Natural killer cell (primary cell): ENCODE measurements at regions not wholly inside any gene's neighbourhood (a gene's known extent, or its start where the extent isn't known, plus 50 kb on each side); places are given as distances from the start of the nearest gene placed in this dataset.

Experiments used
- ATAC-seq, 3 donors: fragments of 150-1000 bp in 2 of 3; fragments of 200-7000 bp in 1 of 3; cut with Tn5 transposase; 1 replicate in 1 of 3; 2 replicates in 2 of 3; pipeline ENCODE4 v1.10.0; 2021; ENCODE audit warnings: mild to moderate bottlenecking in 2 of 3, moderate library complexity in 2 of 3
- DNase-seq, 2 donors: peaks; one replicate each; pipeline versions ENCODE4 v3.0.0 to v3.0.0-alpha.2; 2013 to 2021; ENCODE audit warnings: mixed read lengths in 1 of 2
- H3K27ac ChIP-seq: one replicate; pipeline ENCODE4 v1.5.1; 2013; ENCODE audit warnings: mild to moderate bottlenecking, low read length
- H3K27me3 ChIP-seq: one replicate; pipeline ENCODE4 v1.6.1; 2013; ENCODE audit warnings: low read length; ENCODE audit not compliant: control insufficient read depth, insufficient read depth
- H3K36me3 ChIP-seq: one replicate; pipeline ENCODE4 v1.6.1; 2013; ENCODE audit warnings: low read length; ENCODE audit not compliant: control insufficient read depth, insufficient read depth
- H3K4me1 ChIP-seq: one replicate; pipeline ENCODE4 v1.6.1; 2013; ENCODE audit warnings: low read length; ENCODE audit not compliant: control insufficient read depth, insufficient read depth
- H3K4me3 ChIP-seq: one replicate; pipeline ENCODE4 v1.5.1; 2013; ENCODE audit warnings: low read length
- H3K9me3 ChIP-seq: one replicate; pipeline ENCODE4 v1.6.1; 2013; ENCODE audit warnings: low read length; ENCODE audit not compliant: control insufficient read depth, insufficient read depth
- H3K27ac Mint-ChIP-seq, 2 donors: one replicate each; pipeline ENCODE4 v1.8.0; 2022; ENCODE audit warnings: mild to moderate bottlenecking in 2 of 2, mixed read lengths in 2 of 2, moderate library complexity in 1 of 2
- H3K27me3 Mint-ChIP-seq, 2 donors: one replicate each; pipeline ENCODE4 v1.8.0; 2022; ENCODE audit warnings: low read depth in 2 of 2, mixed read lengths in 2 of 2
- H3K36me3 Mint-ChIP-seq: one replicate; pipeline ENCODE4 v1.8.0; 2022; ENCODE audit warnings: mixed read lengths
- H3K4me1 Mint-ChIP-seq, 2 donors: one replicate each; pipeline ENCODE4 v1.8.0; 2022; ENCODE audit warnings: mixed read lengths in 2 of 2
- H3K4me3 Mint-ChIP-seq: one replicate; pipeline ENCODE4 v1.8.0; 2022; ENCODE audit warnings: mild to moderate bottlenecking, moderate library complexity, mixed read lengths
- H3K9me3 Mint-ChIP-seq, 2 donors: one replicate each; pipeline ENCODE4 v1.8.0; 2022; ENCODE audit warnings: mixed read lengths in 2 of 2
- WGBS: methylation state at CpG from one replicate; pipeline ENCODE4 v1.1.7; 2013; ENCODE audit warnings: missing lambda C conversion rate; ENCODE audit not compliant: insufficient coverage; 5-methylcytosine and 5-hydroxymethylcytosine counted together
- intact Hi-C: fragments of 100-400 bp; cut with micrococcal nuclease; formaldehyde crosslinking; loops from one replicate; pipeline ENCODE4 v1.14.2; 2022
- TF ChIP-seq, protein P1 (sequence below): fragments of 200-600 bp; IDR thresholded peaks from one replicate; pipeline ENCODE4 v1.8.0; 2022; ENCODE audit warnings: antibody characterized with exemption

DNA sequence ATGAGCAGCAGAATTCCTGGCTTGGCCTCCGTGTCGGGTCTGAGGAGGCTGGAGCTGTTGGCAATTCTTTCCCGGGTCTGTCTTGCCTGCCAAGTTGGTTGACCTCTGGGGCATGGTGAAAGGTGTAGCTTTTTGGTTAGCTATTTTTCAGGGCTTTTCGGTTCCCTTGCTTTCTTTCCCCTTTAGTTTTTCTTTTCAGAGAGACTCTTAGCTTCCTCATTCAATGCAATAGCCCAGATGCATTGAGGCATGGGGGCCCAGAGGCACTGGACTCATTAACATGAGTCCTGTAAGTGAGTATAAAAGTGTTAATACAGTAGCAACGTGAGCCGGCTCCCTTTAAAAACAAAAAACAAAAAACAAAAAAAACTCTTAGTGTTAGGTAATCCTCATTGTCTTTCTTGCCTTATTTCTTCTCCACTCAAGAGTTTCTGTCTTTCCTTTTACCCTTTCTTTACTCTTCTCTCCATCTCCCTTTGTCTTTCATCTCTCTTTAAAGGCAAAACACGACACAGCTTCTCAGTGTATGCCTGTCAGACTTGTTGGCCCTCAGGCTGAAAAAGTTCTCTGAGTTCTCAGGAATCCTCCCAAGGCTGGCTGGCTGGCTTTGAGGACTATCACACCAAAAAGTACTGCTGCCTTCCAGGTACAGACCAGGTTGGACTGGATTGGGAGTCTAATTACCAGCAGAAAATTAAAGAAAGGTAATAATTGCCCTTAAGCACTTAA is 289.9 kb upstream of the TUT7 start:
- Histone ChIP-seq H3K27me3 (no peaks in the 10 kb centered on the region), H3K4me3 (no peak overlapping the region), H3K9me3 (no peaks in the 10 kb centered on the region), H3K27ac (no peak overlapping the region), H3K4me1 (no peaks in the 10 kb centered on the region), H3K36me3 (no peaks in the 10 kb centered on the region)
- DNase-seq (no peak), ATAC-seq (no peak)
- WGBS: 83% methylated on average over 6 of the region's 7 CpGs
- Mint-ChIP-seq H3K27me3 (peaks cover 0 to 12% of the 10 kb centered on the region in 2 donors), H3K36me3 (no peaks in the 10 kb centered on the region), H3K9me3 (no peaks in the 10 kb centered on the region), H3K4me1 (no peaks in the 10 kb centered on the region), H3K4me3 (no peak overlapping the region), H3K27ac (no peak overlapping the region)
- intact Hi-C loops: no loop called here
- TF ChIP-seq, protein P1, sequence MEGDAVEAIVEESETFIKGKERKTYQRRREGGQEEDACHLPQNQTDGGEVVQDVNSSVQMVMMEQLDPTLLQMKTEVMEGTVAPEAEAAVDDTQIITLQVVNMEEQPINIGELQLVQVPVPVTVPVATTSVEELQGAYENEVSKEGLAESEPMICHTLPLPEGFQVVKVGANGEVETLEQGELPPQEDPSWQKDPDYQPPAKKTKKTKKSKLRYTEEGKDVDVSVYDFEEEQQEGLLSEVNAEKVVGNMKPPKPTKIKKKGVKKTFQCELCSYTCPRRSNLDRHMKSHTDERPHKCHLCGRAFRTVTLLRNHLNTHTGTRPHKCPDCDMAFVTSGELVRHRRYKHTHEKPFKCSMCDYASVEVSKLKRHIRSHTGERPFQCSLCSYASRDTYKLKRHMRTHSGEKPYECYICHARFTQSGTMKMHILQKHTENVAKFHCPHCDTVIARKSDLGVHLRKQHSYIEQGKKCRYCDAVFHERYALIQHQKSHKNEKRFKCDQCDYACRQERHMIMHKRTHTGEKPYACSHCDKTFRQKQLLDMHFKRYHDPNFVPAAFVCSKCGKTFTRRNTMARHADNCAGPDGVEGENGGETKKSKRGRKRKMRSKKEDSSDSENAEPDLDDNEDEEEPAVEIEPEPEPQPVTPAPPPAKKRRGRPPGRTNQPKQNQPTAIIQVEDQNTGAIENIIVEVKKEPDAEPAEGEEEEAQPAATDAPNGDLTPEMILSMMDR: no peak

DNA sequence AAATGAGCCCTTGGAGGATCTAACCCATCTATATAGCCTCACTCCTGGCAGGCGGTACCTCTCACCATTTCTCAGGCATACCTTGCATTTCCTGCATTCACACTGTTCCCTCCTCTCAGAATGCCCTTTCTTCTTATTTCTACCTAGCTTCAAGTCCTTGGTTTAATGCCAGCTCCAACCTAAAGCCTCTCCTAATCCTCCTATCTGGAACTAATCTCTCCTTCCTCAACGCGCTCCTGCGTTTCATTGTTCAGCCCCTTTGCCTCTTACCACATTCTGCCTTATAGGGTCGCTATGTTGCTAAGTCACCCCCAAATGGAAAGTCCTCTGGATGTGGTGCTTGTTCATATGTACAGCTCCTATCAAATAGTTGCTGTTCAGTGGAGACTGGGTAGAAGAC is 288.5 kb upstream of the TUT7 start:
- TF ChIP-seq, protein P1: no peak
- DNase-seq (no peak), ATAC-seq (no peak)
- no peak overlapping the region for H3K4me3 Mint-ChIP-seq
- Histone ChIP-seq H3K36me3 (no peaks in the 10 kb centered on the region), H3K4me3 (no peak overlapping the region), H3K27ac (no peak overlapping the region), H3K27me3 (no peaks in the 10 kb centered on the region), H3K9me3 (no peaks in the 10 kb centered on the region), H3K4me1 (no peaks in the 10 kb centered on the region)
- WGBS: 93% methylated on average over 5 of the region's 5 CpGs
- no peaks in the 10 kb centered on the region for H3K36me3 Mint-ChIP-seq
- no peak overlapping the region for H3K27ac Mint-ChIP-seq
- H3K4me1 Mint-ChIP-seq: no peaks in the 10 kb centered on the region
- peaks cover 2 to 12% of the 10 kb centered on the region in 2 donors for H3K27me3 Mint-ChIP-seq
- no peaks in the 10 kb centered on the region for H3K9me3 Mint-ChIP-seq
- intact Hi-C loops: no loop called here

DNA sequence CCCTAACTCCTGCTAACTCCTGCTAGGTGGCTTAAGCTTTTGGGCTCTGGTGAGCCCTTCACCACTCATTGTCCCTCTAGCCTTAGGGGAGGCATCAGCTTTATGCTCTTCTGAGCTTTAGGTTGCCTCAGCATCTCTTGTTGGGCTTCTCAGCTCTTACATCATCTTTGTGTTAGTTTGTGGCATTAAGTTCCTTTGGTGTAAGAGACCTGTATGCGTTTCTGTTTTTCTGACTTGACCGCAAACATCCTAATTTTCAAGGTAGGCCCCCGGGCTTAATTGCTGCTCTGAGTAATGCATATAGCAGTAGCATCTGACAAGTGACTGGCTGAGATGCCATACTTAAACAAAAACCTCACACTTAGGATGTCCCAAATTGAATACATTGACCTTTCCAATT is 287.8 kb upstream of the TUT7 start:
- Histone ChIP-seq H3K36me3 (no peaks in the 10 kb centered on the region), H3K4me3 (no peak overlapping the region), H3K27ac (no peak overlapping the region), H3K4me1 (no peaks in the 10 kb centered on the region), H3K9me3 (no peaks in the 10 kb centered on the region), H3K27me3 (no peaks in the 10 kb centered on the region)
- Mint-ChIP-seq H3K27me3 (peaks cover 10 to 18% of the 10 kb centered on the region in 2 donors), H3K4me3 (no peak overlapping the region), H3K9me3 (no peaks in the 10 kb centered on the region), H3K4me1 (no peaks in the 10 kb centered on the region), H3K36me3 (no peaks in the 10 kb centered on the region), H3K27ac (no peak overlapping the region)
- intact Hi-C loops: no loop called here
- no peak for ATAC-seq
- WGBS: 87% methylated on average over 3 of the region's 3 CpGs
- DNase-seq: no peak
- TF ChIP-seq, protein P1: no peak

DNA sequence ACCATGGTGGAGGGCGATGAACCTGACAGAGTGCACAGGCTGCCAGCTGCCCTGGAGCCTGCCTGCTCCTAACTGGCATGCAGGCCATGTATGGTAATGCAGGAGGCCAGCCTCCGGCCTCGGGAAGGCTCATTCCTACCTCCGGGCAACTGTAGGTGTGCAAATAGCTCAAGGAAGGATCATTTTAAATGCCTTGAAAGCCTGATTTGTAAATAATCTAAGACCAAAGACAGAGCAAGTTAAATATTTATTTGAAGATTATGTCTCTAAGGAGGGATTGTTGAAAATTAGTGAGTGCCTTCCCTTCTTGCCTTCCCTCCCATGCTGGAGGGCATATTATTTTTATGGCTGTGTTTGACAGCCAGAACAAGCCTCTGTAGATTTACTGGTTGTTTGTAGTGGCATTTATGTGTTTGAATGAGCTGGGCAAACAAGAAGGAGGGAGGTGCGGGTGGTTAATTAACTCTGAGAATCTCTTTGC is 285.7 kb upstream of the TUT7 start:
- Histone ChIP-seq H3K4me1 (no peaks in the 10 kb centered on the region), H3K36me3 (no peaks in the 10 kb centered on the region), H3K9me3 (no peaks in the 10 kb centered on the region), H3K27me3 (no peaks in the 10 kb centered on the region), H3K27ac (no peak overlapping the region), H3K4me3 (no peak overlapping the region)
- Mint-ChIP-seq H3K4me3 (no peak overlapping the region), H3K4me1 (no peaks in the 10 kb centered on the region), H3K36me3 (no peaks in the 10 kb centered on the region), H3K27ac (no peak overlapping the region), H3K27me3 (peaks cover 30 to 32% of the 10 kb centered on the region in 2 donors), H3K9me3 (no peaks in the 10 kb centered on the region)
- DNase-seq: no peak
- WGBS: 89% methylated on average over 4 of the region's 5 CpGs
- intact Hi-C loops: loop anchor here (5.0 kb wide), 1 partner anchor 687 kb away; no protein-coding TSS in a partner anchor
- ATAC-seq: no peak
- TF ChIP-seq, protein P1: no peak
